HG03378 (cell line): ENCODE measurements at regions not wholly inside any gene's neighbourhood (a gene's known extent, or its start where the extent isn't known, plus 50 kb on each side); places are given as distances from the start of the nearest gene placed in this dataset.

Experiments used
- ATAC-seq: cut with Tn5 transposase; IDR thresholded peaks from one replicate; pipeline ENCODE4 v1.9.1; 2021; ENCODE audit warnings: mild to moderate bottlenecking, moderate library complexity; ENCODE audit not compliant: unreplicated experiment

GRCh38 chr2:217660423-217660822 is 342.4 kb downstream of the TNS1 start:
- ATAC-seq = no peak

GRCh38 chr2:217658806-217659205 is 344.0 kb downstream of the TNS1 start:
- no peak for ATAC-seq

- ATAC-seq = no peak
These were observed 345.5 kb downstream of the TNS1 start for GRCh38 chr2:217657252-217657651.

GRCh38 chr2:217656316-217656715 is 346.5 kb downstream of the TNS1 start:
- no peak for ATAC-seq

GRCh38 chr2:217655651-217656050 is 347.1 kb downstream of the TNS1 start:
- no peak for ATAC-seq

GRCh38 chr2:217654168-217654567 is 348.6 kb downstream of the TNS1 start:
- no peak for ATAC-seq

- ATAC-seq = no peak
These were observed 349.8 kb downstream of the TNS1 start for GRCh38 chr2:217652761-217653639.

GRCh38 chr2:217650716-217651360 is 352.0 kb downstream of the TNS1 start:
- ATAC-seq = peak; percentile 58

- ATAC-seq = no peak
These were observed 352.6 kb downstream of the TNS1 start for GRCh38 chr2:217650229-217650628.

- no peak for ATAC-seq
These were observed 354.9 kb downstream of the TNS1 start for GRCh38 chr2:217647925-217648324.

GRCh38 chr2:217647226-217647625 is 355.6 kb downstream of the TNS1 start:
- no peak for ATAC-seq

- no peak for ATAC-seq
These were observed 356.9 kb downstream of the TNS1 start for GRCh38 chr2:217645896-217646295.

- no peak for ATAC-seq
These were observed 358.9 kb downstream of the TNS1 start for GRCh38 chr2:217643789-217644301.

GRCh38 chr2:217642944-217643343 is 359.9 kb downstream of the TNS1 start:
- ATAC-seq = no peak

- no peak for ATAC-seq
These were observed 360.8 kb downstream of the TNS1 start for GRCh38 chr2:217641960-217642359.

- ATAC-seq = no peak
These were observed 363.3 kb downstream of the TNS1 start for GRCh38 chr2:217639481-217639880.

- no peak for ATAC-seq
These were observed 364.3 kb downstream of the TNS1 start for GRCh38 chr2:217638533-217638932.

- no peak for ATAC-seq
These were observed 364.8 kb downstream of the TNS1 start for GRCh38 chr2:217638031-217638430.

GRCh38 chr2:217636991-217637561 is 365.7 kb downstream of the TNS1 start:
- no peak for ATAC-seq

- no peak for ATAC-seq
These were observed 366.2 kb downstream of the TNS1 start for GRCh38 chr2:217636578-217636977.

- no peak for ATAC-seq
These were observed 367.9 kb downstream of the TNS1 start for GRCh38 chr2:217634871-217635270.

- no peak for ATAC-seq
These were observed 370.8 kb downstream of the TNS1 start for GRCh38 chr2:217632043-217632442.
